HepG2 (cell line): ENCODE measurements at regions not wholly inside any gene's neighbourhood (a gene's known extent, or its start where the extent isn't known, plus 50 kb on each side); places are given as distances from the start of the nearest gene placed in this dataset.
A peak's percentile ranks its signal among the peaks of the same experiment; 100 is the strongest.

Experiments used
- ATAC-seq: fragments of 200-7000 bp; cut with Tn5 transposase; 3 replicates; pipeline ENCODE4 v1.9.1; 2020; ENCODE audit warnings: mild to moderate bottlenecking, moderate library complexity
- BruUV-seq: library from RNA; stranded (reverse); fragments of 400-500 nt; replicated peaks from 2 replicates; lab custom pipeline; 2021; lab: Mats Ljungman, UMichigan
- CTCF ChIA-PET: fragments of 300-600 bp; formaldehyde crosslinking; extraction: SDS; loops from one replicate; lab custom pipeline; 2021; ENCODE audit warnings: low total read pairs, inconsistent platforms, low intra/inter-chr PET ratio; lab: Yijun Ruan, JAX
- POLR2A ChIA-PET: fragments of 350-600 bp; sonication (Branson Sonifier 250); formaldehyde crosslinking; loops from one replicate; lab custom pipeline; 2020; ENCODE audit warnings: antibody characterized with exemption, inconsistent platforms; lab: Yijun Ruan, JAX
- DNase-seq: peaks from one replicate; pipeline ENCODE4 v3.0.0-alpha.2; 2015; ENCODE audit warnings: low spot score
- FAIRE-seq: peaks from 3 replicates; lab custom pipeline; 2011; peaks lifted over from hg19 to GRCh38; lab: Jason Lieb, UNC
- H2AFZ ChIP-seq: one replicate; pipeline ENCODE4 v1.6.1; 2011; ENCODE audit warnings: low read length, inconsistent platforms
- H3K27ac ChIP-seq: fragments of 300-600 bp; 3 replicates; pipeline ENCODE4 v1.8.0; 2011; ENCODE audit warnings: mixed run types, mild to moderate bottlenecking, mixed read lengths, low read length, inconsistent platforms; ENCODE audit not compliant: insufficient read depth; ENCODE audit errors: extremely low read length
- H3K27me3 ChIP-seq, 2 experiments: fragments of 200-600 bp in 1 of 2; 2 replicates in 1 of 2; 3 replicates in 1 of 2; pipeline versions ENCODE4 v1.6.0 to v1.8.0; 2011; ENCODE audit warnings: low read length in 2 of 2, mild to moderate bottlenecking in 2 of 2, moderate library complexity in 2 of 2, inconsistent platforms in 1 of 2; ENCODE audit not compliant: insufficient read depth in 2 of 2, control insufficient read depth in 1 of 2
- H3K36me3 ChIP-seq, 2 experiments: fragments of 200-600 bp in 1 of 2; replicated peaks in 1 of 2; 2 replicates in 1 of 2; 3 replicates in 1 of 2; pipeline versions ENCODE4 v1.5.1 to v1.8.0; 2011; ENCODE audit warnings: low read length in 2 of 2, inconsistent platforms in 1 of 2; ENCODE audit not compliant: insufficient read depth in 2 of 2, control insufficient read depth in 1 of 2
- H3K4me1 ChIP-seq: 2 replicates; pipeline ENCODE4 v1.5.1; 2012; ENCODE audit warnings: low read length, inconsistent platforms; ENCODE audit not compliant: insufficient read depth
- H3K4me2 ChIP-seq: 2 replicates; pipeline ENCODE4 v1.6.0; 2011; ENCODE audit warnings: low read depth, low read length, inconsistent platforms
- H3K4me3 ChIP-seq, 3 experiments: fragments of 200-600 bp in 1 of 3; sonication (generic), shearing (Covaris generic) in 1 of 3; replicated peaks in 1 of 3; 2 replicates each; pipeline ENCODE4 v1.5.1; 2011 to 2016; ENCODE audit warnings: low read length in 3 of 3, inconsistent platforms in 2 of 3, low read depth in 2 of 3, mild to moderate bottlenecking in 2 of 3, control low read depth in 1 of 3, mixed read lengths in 1 of 3; ENCODE audit not compliant: insufficient read depth in 1 of 3
- H3K79me2 ChIP-seq: one replicate; pipeline ENCODE4 v1.6.1; 2011; ENCODE audit warnings: low read length, inconsistent platforms; ENCODE audit not compliant: insufficient read depth
- H3K9ac ChIP-seq: 2 replicates; pipeline ENCODE4 v1.6.0; 2011; ENCODE audit warnings: mild to moderate bottlenecking, low read depth, low read length, inconsistent platforms; ENCODE audit not compliant: insufficient read depth
- H3K9me3 ChIP-seq: 2 replicates; pipeline ENCODE4 v1.5.1; 2012; ENCODE audit warnings: mild to moderate bottlenecking, low read length
- H4K20me1 ChIP-seq: 2 replicates; pipeline ENCODE4 v1.6.0; 2011; ENCODE audit warnings: inconsistent platforms, mild to moderate bottlenecking, low read length, moderate library complexity; ENCODE audit not compliant: insufficient read depth
- ERF ChIP-seq: IDR thresholded peaks from 2 replicates; pipeline ENCODE4 v1.6.1; 2018; ENCODE audit warnings: missing biosample characterization, missing genetic modification reagents
- ETV5 ChIP-seq: IDR thresholded peaks from 2 replicates; pipeline ENCODE4 v1.6.1; 2018; ENCODE audit warnings: missing biosample characterization, missing genetic modification reagents, inconsistent platforms, borderline replicate concordance
- GPN1 ChIP-seq: sonication (generic); formaldehyde crosslinking; IDR thresholded peaks from 2 replicates; pipeline ENCODE4 v1.5.1; 2020; ENCODE audit warnings: missing genetic modification reagents, borderline replicate concordance
- NFIB ChIP-seq: sonication (generic); formaldehyde crosslinking; IDR thresholded peaks from 2 replicates; pipeline ENCODE4 v1.9.0; 2021; ENCODE audit warnings: missing genetic modification reagents, mild to moderate bottlenecking, borderline replicate concordance
- RBM39 ChIP-seq: fragments of 200-400 bp; formaldehyde crosslinking; IDR thresholded peaks from one replicate; pipeline ENCODE4 v1.6.1; 2018; ENCODE audit warnings: antibody characterized with exemption, mild to moderate bottlenecking, low read depth, low read length; ENCODE audit not compliant: poor library complexity, severe bottlenecking
- SYNCRIP ChIP-seq: fragments of 200-400 bp; formaldehyde crosslinking; IDR thresholded peaks from 2 replicates; pipeline ENCODE4 v1.6.1; 2018; ENCODE audit warnings: mild to moderate bottlenecking, low read depth, low read length; ENCODE audit not compliant: insufficient read depth
- ZBTB42 ChIP-seq: sonication (generic); formaldehyde crosslinking; IDR thresholded peaks from 2 replicates; pipeline ENCODE4 v1.5.0; 2020; ENCODE audit warnings: mild to moderate bottlenecking, missing genetic modification reagents
- WGBS: methylation state at CpG from one replicate; pipeline ENCODE4 v1.1.6; 2017; ENCODE audit warnings: low lambda C conversion rate; 5-methylcytosine and 5-hydroxymethylcytosine counted together
- in situ Hi-C: cut with HindIII; loops from 2 replicates; pipeline ENCODE4 v1.10.0; 2017; ENCODE audit warnings: low pct_unique_long_range_greater_than_20kb; ENCODE audit not compliant: extremely low pct_ligation_motif_present
- intact Hi-C: fragments of 100-400 bp; cut with micrococcal nuclease; formaldehyde crosslinking; loops from one replicate; pipeline ENCODE4 v1.10.0; 2022; ENCODE audit not compliant: unreplicated experiment
- TF ChIP-seq, protein P1 (sequence below): sonication (generic); formaldehyde crosslinking; IDR thresholded peaks from 2 replicates; pipeline ENCODE4 v1.4.0; 2020; ENCODE audit warnings: low read depth, mild to moderate bottlenecking, missing genetic modification reagents
- TF ChIP-seq, protein P2 (sequence below): IDR thresholded peaks from 2 replicates; pipeline ENCODE4 v1.6.1; 2016; ENCODE audit warnings: low read depth, missing genetic modification reagents, missing compliant biosample characterization

DNA sequence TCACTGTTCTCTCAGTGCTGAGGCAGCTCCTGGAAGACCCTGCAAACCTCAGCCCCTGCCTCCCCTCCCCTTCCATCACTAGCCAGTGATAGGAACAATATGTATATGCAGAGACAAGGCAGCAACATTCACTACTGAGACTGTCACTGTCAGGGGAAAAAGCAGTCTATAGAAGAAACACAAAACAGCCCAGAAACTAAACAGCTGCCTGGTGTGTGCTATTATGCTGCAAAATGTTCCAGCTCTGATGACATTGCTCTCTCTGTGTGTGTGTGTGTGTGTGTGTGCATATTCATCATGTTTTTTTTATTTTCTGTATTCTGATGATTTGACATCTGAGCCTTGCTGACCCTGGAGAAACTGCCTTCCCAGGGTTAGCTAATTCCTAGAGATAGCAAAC lies 147.2 kb downstream of the SPATA18 start (continued):
- TF ChIP-seq NFIB (CRISPR knock-in tag) (no peak), SYNCRIP (no peak), ETV5 (CRISPR knock-in tag) (no peak), GPN1 (CRISPR knock-in tag) (no peak)
- TF ChIP-seq, protein P1, sequence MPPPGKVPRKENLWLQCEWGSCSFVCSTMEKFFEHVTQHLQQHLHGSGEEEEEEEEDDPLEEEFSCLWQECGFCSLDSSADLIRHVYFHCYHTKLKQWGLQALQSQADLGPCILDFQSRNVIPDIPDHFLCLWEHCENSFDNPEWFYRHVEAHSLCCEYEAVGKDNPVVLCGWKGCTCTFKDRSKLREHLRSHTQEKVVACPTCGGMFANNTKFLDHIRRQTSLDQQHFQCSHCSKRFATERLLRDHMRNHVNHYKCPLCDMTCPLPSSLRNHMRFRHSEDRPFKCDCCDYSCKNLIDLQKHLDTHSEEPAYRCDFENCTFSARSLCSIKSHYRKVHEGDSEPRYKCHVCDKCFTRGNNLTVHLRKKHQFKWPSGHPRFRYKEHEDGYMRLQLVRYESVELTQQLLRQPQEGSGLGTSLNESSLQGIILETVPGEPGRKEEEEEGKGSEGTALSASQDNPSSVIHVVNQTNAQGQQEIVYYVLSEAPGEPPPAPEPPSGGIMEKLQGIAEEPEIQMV (CRISPR knock-in tag): no peak

DNA sequence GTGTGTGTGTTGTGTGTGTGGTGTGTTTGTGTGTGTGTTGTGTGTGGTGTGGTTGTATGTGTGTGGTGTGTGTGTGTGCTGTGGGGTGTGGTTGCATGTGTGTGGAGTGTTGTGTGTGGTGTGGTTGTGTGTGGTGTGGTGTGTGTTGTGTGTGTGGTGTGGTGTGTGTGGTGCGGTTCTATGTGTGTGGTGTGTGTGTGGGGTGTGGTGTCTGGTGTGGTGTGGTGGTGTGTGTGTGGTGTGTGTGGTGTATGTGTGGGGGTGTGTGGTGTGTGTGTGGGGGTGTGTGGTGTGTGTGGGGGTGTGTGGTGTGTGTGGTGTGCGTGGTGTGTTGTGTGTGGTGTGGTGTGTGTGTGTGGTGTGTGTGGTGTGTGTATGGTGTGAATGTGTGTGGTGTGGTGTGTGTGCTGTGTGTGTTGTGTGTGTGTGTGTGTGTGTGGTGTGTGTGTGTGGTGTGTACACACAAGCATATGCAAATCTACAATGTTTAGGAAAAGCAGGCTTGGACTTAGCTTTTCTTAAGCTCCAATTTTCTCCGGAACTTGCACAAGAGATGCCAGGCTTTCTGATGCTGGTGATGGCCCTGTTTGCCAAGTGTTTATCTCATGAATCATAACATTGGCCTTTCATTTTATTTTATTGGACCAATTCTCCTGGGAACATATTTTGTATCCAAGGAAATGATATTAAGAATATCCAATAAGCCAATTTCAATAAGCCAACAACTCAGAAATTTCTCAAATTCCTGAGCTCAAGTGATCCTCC lies 148.7 kb downstream of the SPATA18 start:
- FAIRE-seq (peak; percentile 84), ATAC-seq (no peak), DNase-seq (peak; percentile 10)
- Histone ChIP-seq H3K27ac (no peak overlapping the region), H3K4me3 (no peak overlapping the region), H3K9ac (no peak overlapping the region), H3K36me3 (no peaks in the 10 kb centered on the region), H3K4me1 (peaks cover 5% of the 10 kb centered on the region), H3K27me3 (peaks cover 0 to 1% of the 10 kb centered on the region in 2 experiments; a peak in 1 of 5 replicates), H3K79me2 (no peaks in the 10 kb centered on the region), H3K4me2 (no peak overlapping the region), H3K9me3 (no peaks in the 10 kb centered on the region), H2AFZ (no peak overlapping the region), H4K20me1 (no peaks in the 10 kb centered on the region)
- ChIA-PET POLR2A (no interaction called here), CTCF (no interaction called here)
- in situ Hi-C loops (no loop called here), intact Hi-C loops (no loop called here)
- WGBS: 62% methylated on average over 3 of the region's 3 CpGs
- no TSS peak for BruUV-seq
- TF ChIP-seq RBM39: no peak
- no peak for TF ChIP-seq ERF
- TF ChIP-seq, protein P2, sequence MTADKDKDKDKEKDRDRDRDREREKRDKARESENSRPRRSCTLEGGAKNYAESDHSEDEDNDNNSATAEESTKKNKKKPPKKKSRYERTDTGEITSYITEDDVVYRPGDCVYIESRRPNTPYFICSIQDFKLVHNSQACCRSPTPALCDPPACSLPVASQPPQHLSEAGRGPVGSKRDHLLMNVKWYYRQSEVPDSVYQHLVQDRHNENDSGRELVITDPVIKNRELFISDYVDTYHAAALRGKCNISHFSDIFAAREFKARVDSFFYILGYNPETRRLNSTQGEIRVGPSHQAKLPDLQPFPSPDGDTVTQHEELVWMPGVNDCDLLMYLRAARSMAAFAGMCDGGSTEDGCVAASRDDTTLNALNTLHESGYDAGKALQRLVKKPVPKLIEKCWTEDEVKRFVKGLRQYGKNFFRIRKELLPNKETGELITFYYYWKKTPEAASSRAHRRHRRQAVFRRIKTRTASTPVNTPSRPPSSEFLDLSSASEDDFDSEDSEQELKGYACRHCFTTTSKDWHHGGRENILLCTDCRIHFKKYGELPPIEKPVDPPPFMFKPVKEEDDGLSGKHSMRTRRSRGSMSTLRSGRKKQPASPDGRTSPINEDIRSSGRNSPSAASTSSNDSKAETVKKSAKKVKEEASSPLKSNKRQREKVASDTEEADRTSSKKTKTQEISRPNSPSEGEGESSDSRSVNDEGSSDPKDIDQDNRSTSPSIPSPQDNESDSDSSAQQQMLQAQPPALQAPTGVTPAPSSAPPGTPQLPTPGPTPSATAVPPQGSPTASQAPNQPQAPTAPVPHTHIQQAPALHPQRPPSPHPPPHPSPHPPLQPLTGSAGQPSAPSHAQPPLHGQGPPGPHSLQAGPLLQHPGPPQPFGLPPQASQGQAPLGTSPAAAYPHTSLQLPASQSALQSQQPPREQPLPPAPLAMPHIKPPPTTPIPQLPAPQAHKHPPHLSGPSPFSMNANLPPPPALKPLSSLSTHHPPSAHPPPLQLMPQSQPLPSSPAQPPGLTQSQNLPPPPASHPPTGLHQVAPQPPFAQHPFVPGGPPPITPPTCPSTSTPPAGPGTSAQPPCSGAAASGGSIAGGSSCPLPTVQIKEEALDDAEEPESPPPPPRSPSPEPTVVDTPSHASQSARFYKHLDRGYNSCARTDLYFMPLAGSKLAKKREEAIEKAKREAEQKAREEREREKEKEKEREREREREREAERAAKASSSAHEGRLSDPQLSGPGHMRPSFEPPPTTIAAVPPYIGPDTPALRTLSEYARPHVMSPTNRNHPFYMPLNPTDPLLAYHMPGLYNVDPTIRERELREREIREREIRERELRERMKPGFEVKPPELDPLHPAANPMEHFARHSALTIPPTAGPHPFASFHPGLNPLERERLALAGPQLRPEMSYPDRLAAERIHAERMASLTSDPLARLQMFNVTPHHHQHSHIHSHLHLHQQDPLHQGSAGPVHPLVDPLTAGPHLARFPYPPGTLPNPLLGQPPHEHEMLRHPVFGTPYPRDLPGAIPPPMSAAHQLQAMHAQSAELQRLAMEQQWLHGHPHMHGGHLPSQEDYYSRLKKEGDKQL (CRISPR knock-in tag): no peak
- no peak for TF ChIP-seq ZBTB42 (CRISPR knock-in tag)
